ENCODE measurements at regions not wholly inside any gene's neighbourhood (a gene's known extent, or its start where the extent isn't known, plus 50 kb on each side); places are given as distances from the start of the nearest gene placed in this dataset.

DNA sequence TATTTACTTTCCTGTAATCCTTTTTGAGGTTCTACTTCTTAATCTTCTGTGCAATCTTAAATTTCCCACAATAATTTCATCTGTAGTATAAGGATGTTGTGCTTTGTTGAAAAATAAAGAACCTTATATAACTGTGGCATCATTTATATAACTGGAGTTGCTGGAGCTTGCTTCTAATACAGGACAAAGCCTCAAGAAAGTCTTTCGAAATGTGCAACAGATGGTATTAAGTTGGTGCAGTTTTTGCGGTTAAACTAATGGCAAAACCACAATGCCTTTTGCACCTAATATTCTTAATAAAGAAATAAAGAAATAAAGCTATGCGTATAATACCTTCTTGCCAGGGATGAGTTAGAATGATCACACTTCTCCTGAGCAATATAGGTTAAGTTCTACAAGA lies 180.0 kb downstream of the KITLG start:
- Mint-ChIP-seq H3K27ac (ENCODE audit: unreplicated experiment) (no peak overlapping the region), H3K4me1 (no peaks in the 10 kb centered on the region), H3K27me3 (ENCODE audit: low read depth) (no peaks in the 10 kb centered on the region), H3K36me3 (ENCODE audit: low read depth) (no peaks in the 10 kb centered on the region), H3K9me3 (no peaks in the 10 kb centered on the region), H3K4me3 (no peak overlapping the region)
- DNase-seq (ENCODE audit: low read depth, low spot score) = no peak
- TF ChIP-seq, protein P1, sequence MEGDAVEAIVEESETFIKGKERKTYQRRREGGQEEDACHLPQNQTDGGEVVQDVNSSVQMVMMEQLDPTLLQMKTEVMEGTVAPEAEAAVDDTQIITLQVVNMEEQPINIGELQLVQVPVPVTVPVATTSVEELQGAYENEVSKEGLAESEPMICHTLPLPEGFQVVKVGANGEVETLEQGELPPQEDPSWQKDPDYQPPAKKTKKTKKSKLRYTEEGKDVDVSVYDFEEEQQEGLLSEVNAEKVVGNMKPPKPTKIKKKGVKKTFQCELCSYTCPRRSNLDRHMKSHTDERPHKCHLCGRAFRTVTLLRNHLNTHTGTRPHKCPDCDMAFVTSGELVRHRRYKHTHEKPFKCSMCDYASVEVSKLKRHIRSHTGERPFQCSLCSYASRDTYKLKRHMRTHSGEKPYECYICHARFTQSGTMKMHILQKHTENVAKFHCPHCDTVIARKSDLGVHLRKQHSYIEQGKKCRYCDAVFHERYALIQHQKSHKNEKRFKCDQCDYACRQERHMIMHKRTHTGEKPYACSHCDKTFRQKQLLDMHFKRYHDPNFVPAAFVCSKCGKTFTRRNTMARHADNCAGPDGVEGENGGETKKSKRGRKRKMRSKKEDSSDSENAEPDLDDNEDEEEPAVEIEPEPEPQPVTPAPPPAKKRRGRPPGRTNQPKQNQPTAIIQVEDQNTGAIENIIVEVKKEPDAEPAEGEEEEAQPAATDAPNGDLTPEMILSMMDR (conservative IDR thresholded peaks at IDR 0.05) = no peak

DNA sequence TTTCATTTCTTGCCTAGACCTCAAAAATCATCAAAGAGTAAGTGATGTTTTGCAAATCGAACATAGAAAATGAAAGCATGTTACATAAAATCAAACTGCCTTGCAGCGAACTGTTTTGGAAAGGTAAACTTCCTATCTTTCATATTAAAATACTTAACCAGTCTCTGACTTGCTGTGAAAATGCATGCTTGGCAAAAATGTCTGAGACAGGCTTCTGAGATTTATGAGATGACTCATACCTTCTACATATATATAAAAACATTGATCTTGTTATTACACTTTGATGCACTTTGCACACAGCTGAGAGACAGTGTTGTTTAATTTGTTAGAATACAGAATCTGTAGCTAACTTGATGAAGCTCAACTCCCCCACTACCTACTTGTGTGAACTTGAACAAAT lies 179.1 kb downstream of the KITLG start:
- H3K27ac Mint-ChIP-seq (ENCODE audit: unreplicated experiment) = no peak overlapping the region
- H3K9me3 Mint-ChIP-seq = no peaks in the 10 kb centered on the region

DNA sequence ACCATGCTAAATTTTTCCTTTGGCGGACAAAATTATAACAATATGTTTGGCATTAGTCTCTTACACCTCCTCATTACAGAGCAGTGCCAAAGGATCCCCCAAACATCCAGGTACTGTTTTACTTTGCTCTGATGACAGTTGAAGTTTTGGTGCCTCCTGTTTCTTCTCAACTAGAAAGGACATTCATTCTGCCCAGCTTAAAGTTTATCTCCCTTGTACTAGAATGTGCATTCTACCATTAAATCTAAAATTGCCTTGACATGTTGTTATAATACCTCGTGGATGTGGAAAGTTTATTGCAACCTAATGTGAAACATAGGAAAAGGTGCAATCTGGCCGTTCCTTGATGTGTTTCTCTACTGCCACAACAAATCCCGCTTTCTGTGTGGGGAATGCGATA lies 173.4 kb downstream of the KITLG start:
- Mint-ChIP-seq H3K36me3 (ENCODE audit: low read depth) (no peaks in the 10 kb centered on the region), H3K9me3 (no peaks in the 10 kb centered on the region), H3K27me3 (ENCODE audit: low read depth) (no peaks in the 10 kb centered on the region), H3K4me3 (no peak overlapping the region), H3K27ac (ENCODE audit: unreplicated experiment) (no peak overlapping the region), H3K4me1 (no peaks in the 10 kb centered on the region)
- TF ChIP-seq, protein P1 (conservative IDR thresholded peaks at IDR 0.05) = no peak
- DNase-seq (ENCODE audit: low read depth, low spot score) = no peak

More for the DNA sequence above, 179.1 kb downstream of the KITLG start:
- no peak for DNase-seq (ENCODE audit: low read depth, low spot score)
- Mint-ChIP-seq H3K4me3 (no peak overlapping the region), H3K36me3 (ENCODE audit: low read depth) (no peaks in the 10 kb centered on the region), H3K27me3 (ENCODE audit: low read depth) (no peaks in the 10 kb centered on the region), H3K4me1 (no peaks in the 10 kb centered on the region)
- TF ChIP-seq, protein P1 (conservative IDR thresholded peaks at IDR 0.05) = no peak

- peaks cover 9% of the 10 kb centered on the region for H3K4me1 Mint-ChIP-seq
- H3K9me3 Mint-ChIP-seq = no peaks in the 10 kb centered on the region
- TF ChIP-seq, protein P1 (conservative IDR thresholded peaks at IDR 0.05) = no peak
- H3K27me3 Mint-ChIP-seq (ENCODE audit: low read depth) = no peaks in the 10 kb centered on the region
- no peak overlapping the region for H3K4me3 Mint-ChIP-seq
- no peak for DNase-seq (ENCODE audit: low read depth, low spot score)
- H3K36me3 Mint-ChIP-seq (ENCODE audit: low read depth) = no peaks in the 10 kb centered on the region
- H3K27ac Mint-ChIP-seq (ENCODE audit: unreplicated experiment) = no peak overlapping the region
These were observed 171.4 kb downstream of the KITLG start for GRCh38 chr12:88408823-88409222.

- DNase-seq (ENCODE audit: low read depth, low spot score) = no peak
- Mint-ChIP-seq H3K9me3 (no peaks in the 10 kb centered on the region), H3K4me1 (peaks cover 10% of the 10 kb centered on the region), H3K4me3 (no peak overlapping the region), H3K27ac (ENCODE audit: unreplicated experiment) (no peak overlapping the region), H3K36me3 (ENCODE audit: low read depth) (no peaks in the 10 kb centered on the region), H3K27me3 (ENCODE audit: low read depth) (no peaks in the 10 kb centered on the region)
- TF ChIP-seq, protein P1 (conservative IDR thresholded peaks at IDR 0.05) = no peak
These were observed 171.0 kb downstream of the KITLG start for GRCh38 chr12:88409257-88409656.

DNA sequence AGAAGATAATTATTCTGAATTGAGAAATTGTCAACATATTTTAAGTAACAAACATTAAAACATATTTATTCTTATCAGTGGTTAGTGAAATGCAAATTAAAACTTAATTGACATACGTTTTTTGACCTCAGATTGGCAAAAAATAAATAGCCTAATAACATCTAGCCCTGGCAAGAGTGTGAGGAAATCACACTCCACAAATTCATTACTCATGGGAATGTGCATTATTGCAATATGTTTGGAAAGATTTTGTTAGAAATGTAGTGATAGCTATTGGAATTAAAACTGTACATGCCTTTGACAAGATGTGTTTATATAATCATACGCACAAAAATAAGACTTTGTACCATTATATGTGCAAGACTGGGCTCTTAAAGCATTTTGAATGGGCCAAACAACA lies 168.6 kb downstream of the KITLG start:
- TF ChIP-seq, protein P1 (conservative IDR thresholded peaks at IDR 0.05) = no peak
- H3K27ac Mint-ChIP-seq (ENCODE audit: unreplicated experiment) = no peak overlapping the region
- H3K4me1 Mint-ChIP-seq = peaks cover 10% of the 10 kb centered on the region
- DNase-seq (ENCODE audit: low read depth, low spot score) = no peak
- H3K9me3 Mint-ChIP-seq = no peaks in the 10 kb centered on the region
- H3K4me3 Mint-ChIP-seq = no peak overlapping the region
- no peaks in the 10 kb centered on the region for H3K36me3 Mint-ChIP-seq (ENCODE audit: low read depth)
- H3K27me3 Mint-ChIP-seq (ENCODE audit: low read depth) = no peaks in the 10 kb centered on the region

Data from neural crest cell (in vitro differentiated cells).